Thymus (tissue), 11 donors: ENCODE measurements at regions not wholly inside any gene's neighbourhood (a gene's known extent, or its start where the extent isn't known, plus 50 kb on each side); places are given as distances from the start of the nearest gene placed in this dataset.

Experiments used
- DNase-seq, 9 donors: peaks; one replicate each; pipeline ENCODE4 v3.0.0-alpha.2; 2013; ENCODE audit warnings: low spot score in 9 of 9, low read depth in 6 of 9, missing footprints in 1 of 9
- H3K27ac ChIP-seq, 2 donors: one replicate each; pipeline ENCODE4 v1.5.1; 2013; ENCODE audit warnings: control low read depth in 1 of 2, low read depth in 1 of 2, low read length in 1 of 2, mild to moderate bottlenecking in 1 of 2, moderate library complexity in 1 of 2
- H3K27me3 ChIP-seq, 2 donors: one replicate each; pipeline ENCODE4 v1.5.1; 2013; ENCODE audit warnings: low read length in 1 of 2; ENCODE audit not compliant: control insufficient read depth in 2 of 2, insufficient read depth in 1 of 2
- H3K36me3 ChIP-seq, 2 donors: one replicate each; pipeline ENCODE4 v1.5.1; 2013; ENCODE audit warnings: low read length in 1 of 2, mild to moderate bottlenecking in 1 of 2, moderate library complexity in 1 of 2; ENCODE audit not compliant: control insufficient read depth in 2 of 2, insufficient read depth in 2 of 2
- H3K4me1 ChIP-seq, 2 donors: one replicate each; pipeline ENCODE4 v1.5.1; 2013; ENCODE audit warnings: low read length in 2 of 2; ENCODE audit not compliant: control insufficient read depth in 2 of 2, insufficient read depth in 2 of 2
- H3K4me3 ChIP-seq, 2 donors: one replicate each; pipeline ENCODE4 v1.5.1; 2013; ENCODE audit warnings: low read length in 2 of 2, control low read depth in 1 of 2, mild to moderate bottlenecking in 1 of 2
- H3K9me3 ChIP-seq, 2 donors: one replicate each; pipeline ENCODE4 v1.5.1; 2013; ENCODE audit warnings: low read length in 1 of 2, mild to moderate bottlenecking in 1 of 2; ENCODE audit not compliant: control insufficient read depth in 2 of 2, insufficient read depth in 1 of 2
- WGBS: extraction: QIAGEN DNeasy Blood & Tissue Kit; methylation state at CpG from one replicate; pipeline ENCODE4 v1.1.7; 2013; 5-methylcytosine and 5-hydroxymethylcytosine counted together
- donor health status: healthy.

GRCh38 chr22:49113758-49114157, 713.9 kb downstream of the BRD1 start:
- H3K36me3 ChIP-seq: no peaks in the 10 kb centered on the region
- H3K27me3 ChIP-seq: no peaks in the 10 kb centered on the region
- H3K4me1 ChIP-seq: no peaks in the 10 kb centered on the region
- H3K4me3 ChIP-seq: no peak overlapping the region
- WGBS: 88% methylated on average over 12 of the region's 12 CpGs
- no peak for DNase-seq
- H3K9me3 ChIP-seq: no peaks in the 10 kb centered on the region
- H3K27ac ChIP-seq: no peak overlapping the region

GRCh38 chr22:49112661-49113626, 714.7 kb downstream of the BRD1 start:
- no peaks in the 10 kb centered on the region for H3K4me1 ChIP-seq
- no peak overlapping the region for H3K27ac ChIP-seq
- 83% methylated on average over 16 of the region's 16 CpGs for WGBS
- H3K9me3 ChIP-seq: no peaks in the 10 kb centered on the region
- H3K27me3 ChIP-seq: no peaks in the 10 kb centered on the region
- H3K36me3 ChIP-seq: no peaks in the 10 kb centered on the region
- no peak overlapping the region for H3K4me3 ChIP-seq
- no peak for DNase-seq

- no peak for DNase-seq
Observed at GRCh38 chr22:49112176-49112575, 715.5 kb downstream of the BRD1 start.

GRCh38 chr22:49111085-49111484, 716.6 kb downstream of the BRD1 start:
- no peaks in the 10 kb centered on the region for H3K27me3 ChIP-seq
- no peak overlapping the region for H3K4me3 ChIP-seq
- no peaks in the 10 kb centered on the region for H3K9me3 ChIP-seq
- no peaks in the 10 kb centered on the region for H3K4me1 ChIP-seq
- WGBS: 82% methylated on average over 15 of the region's 15 CpGs
- H3K27ac ChIP-seq: no peak overlapping the region
- no peaks in the 10 kb centered on the region for H3K36me3 ChIP-seq
- no peak for DNase-seq

More at GRCh38 chr22:49112176-49112575, 715.5 kb downstream of the BRD1 start:
- Histone ChIP-seq H3K36me3 (no peaks in the 10 kb centered on the region), H3K4me3 (no peak overlapping the region), H3K9me3 (no peaks in the 10 kb centered on the region), H3K4me1 (no peaks in the 10 kb centered on the region), H3K27me3 (no peaks in the 10 kb centered on the region), H3K27ac (no peak overlapping the region)
- WGBS: 91% methylated on average over 15 of the region's 15 CpGs

- 76% methylated on average over 21 of the region's 21 CpGs for WGBS
- no peak overlapping the region for H3K4me3 ChIP-seq
- H3K36me3 ChIP-seq: no peaks in the 10 kb centered on the region
- no peaks in the 10 kb centered on the region for H3K27me3 ChIP-seq
- H3K4me1 ChIP-seq: no peaks in the 10 kb centered on the region
- no peak overlapping the region for H3K27ac ChIP-seq
- H3K9me3 ChIP-seq: no peaks in the 10 kb centered on the region
- DNase-seq: no peak
Observed at GRCh38 chr22:49108636-49109315, 718.9 kb downstream of the BRD1 start.

- H3K9me3 ChIP-seq: no peaks in the 10 kb centered on the region
- 92% methylated on average over 16 of the region's 16 CpGs for WGBS
- no peaks in the 10 kb centered on the region for H3K27me3 ChIP-seq
- H3K36me3 ChIP-seq: no peaks in the 10 kb centered on the region
- no peak overlapping the region for H3K4me3 ChIP-seq
- H3K27ac ChIP-seq: no peak overlapping the region
- H3K4me1 ChIP-seq: no peaks in the 10 kb centered on the region
- DNase-seq: no peak
Observed at GRCh38 chr22:49107961-49108530, 719.6 kb downstream of the BRD1 start.

- Histone ChIP-seq H3K36me3 (no peaks in the 10 kb centered on the region), H3K4me1 (no peaks in the 10 kb centered on the region), H3K27me3 (no peaks in the 10 kb centered on the region), H3K4me3 (no peak overlapping the region), H3K27ac (no peak overlapping the region), H3K9me3 (no peaks in the 10 kb centered on the region)
- 86% methylated on average over 8 of the region's 8 CpGs for WGBS
- DNase-seq: no peak
Observed at GRCh38 chr22:49107561-49107960, 720.1 kb downstream of the BRD1 start.

- H3K27ac ChIP-seq: no peak overlapping the region
- H3K4me3 ChIP-seq: no peak overlapping the region
- 83% methylated on average over 5 of the region's 5 CpGs for WGBS
- no peak for DNase-seq
- H3K36me3 ChIP-seq: no peaks in the 10 kb centered on the region
- no peaks in the 10 kb centered on the region for H3K27me3 ChIP-seq
- H3K4me1 ChIP-seq: no peaks in the 10 kb centered on the region
- H3K9me3 ChIP-seq: no peaks in the 10 kb centered on the region
Observed at GRCh38 chr22:49106842-49107152, 720.9 kb downstream of the BRD1 start.
